Motor neuron (in vitro differentiated cells): ENCODE measurements at regions not wholly inside any gene's neighbourhood (a gene's known extent, or its start where the extent isn't known, plus 50 kb on each side); places are given as distances from the start of the nearest gene placed in this dataset.
A peak's percentile ranks its signal among the peaks of the same experiment; 100 is the strongest.
"Not testable (repeated sequence)": the region's sequence is repeated elsewhere in the genome, so short reads cannot be mapped to it uniquely, and the experiment has no call there.

Experiments
- ATAC-seq, 8 experiments: fragments of 200-7000 bp; cut with Tn5 transposase; replicated peaks in 6 of 8; 2 replicates each; pipeline ENCODE4 v1.8.0; 2021; ENCODE audit warnings: mild to moderate bottlenecking in 8 of 8, moderate library complexity in 8 of 8
- H3K27ac ChIP-seq, 2 donors: fragments of 250-450 bp; sonication (Bioruptor Pico); 2 replicates each; pipeline ENCODE4 v1.9.0; 2021; ENCODE audit warnings: antibody characterized with exemption in 2 of 2, mild to moderate bottlenecking in 2 of 2, moderate library complexity in 1 of 2
- H3K4me1 ChIP-seq, 2 donors: fragments of 250-450 bp; sonication (Bioruptor Pico); replicated peaks in 1 of 2; 2 replicates each; pipeline ENCODE4 v1.6.1; 2021; ENCODE audit warnings: antibody characterized with exemption in 2 of 2, mild to moderate bottlenecking in 2 of 2, moderate library complexity in 1 of 2
- H3K4me3 ChIP-seq, 5 donors: fragments of 250-450 bp; sonication (Bioruptor Pico); 2 replicates each; pipeline ENCODE4 v1.9.0; 2021; ENCODE audit warnings: antibody characterized with exemption in 5 of 5, mild to moderate bottlenecking in 5 of 5, moderate library complexity in 4 of 5
- WGBS, 10 experiments: fragments of 450-650 bp; shearing (Covaris generic); methylation state at CpG; one replicate each; pipeline ENCODE4 v1.0.0; 2022; 5-methylcytosine and 5-hydroxymethylcytosine counted together
- in situ Hi-C, 9 experiments: fragments of 400-800 bp; cut with MboI; loops; one replicate each; pipeline ENCODE4 v1.15.0; 2021; ENCODE audit warnings: low sequenced_read_pairs in 9 of 9, low pct_unique_long_range_greater_than_20kb in 2 of 9; ENCODE audit not compliant: unreplicated experiment in 9 of 9

DNA sequence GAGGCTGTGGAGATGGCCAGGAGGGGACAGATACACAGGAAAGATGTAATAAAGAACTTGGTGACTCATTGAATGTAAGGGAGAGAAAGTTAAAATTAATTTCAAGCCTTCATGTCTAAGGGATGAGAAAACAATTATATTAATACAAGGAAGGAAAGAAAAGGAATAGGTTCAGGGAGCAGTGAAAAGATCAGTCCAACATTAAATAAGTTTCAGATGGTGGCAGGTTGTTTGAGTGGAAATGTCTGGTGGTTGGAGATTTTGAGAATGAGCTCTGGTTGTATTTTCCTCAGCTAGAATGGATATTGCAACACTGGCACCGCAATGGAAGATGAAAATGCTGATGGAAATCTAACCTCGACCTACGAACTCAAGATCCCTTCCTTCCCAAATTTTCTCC, 304.3 kb downstream of the COL12A1 start:
- no peak overlapping the region for H3K27ac ChIP-seq
- H3K4me3 ChIP-seq, result no peak overlapping the region
- no peak for ATAC-seq
- in situ Hi-C loops, result no loop called here
- H3K4me1 ChIP-seq, result no peaks in the 10 kb centered on the region
- 58 to 100% (median 87%) methylated on average over 1 to 3 of the region's 3 CpGs; no CpG with 5 or more reads in 1 of the 10 experiments for WGBS, 10 experiments

DNA sequence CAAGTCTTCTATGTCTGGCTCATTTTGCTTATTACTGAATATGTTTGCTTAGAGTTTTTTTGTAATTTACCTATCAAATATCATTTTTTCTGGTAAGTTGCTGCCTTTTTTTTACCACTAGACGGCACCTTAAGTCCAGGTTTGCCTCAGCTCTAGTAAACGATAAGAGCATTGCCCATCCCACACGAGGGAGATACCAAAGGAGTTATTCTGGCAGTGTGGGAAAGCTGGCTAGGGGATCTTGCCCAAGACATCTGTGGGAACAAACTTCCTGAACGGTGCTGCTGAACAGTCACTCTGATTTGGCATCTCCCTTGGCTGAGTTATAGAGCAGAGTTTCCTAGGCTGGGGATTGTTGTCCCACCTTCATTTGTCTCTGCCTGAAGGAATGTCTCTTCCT, 306.4 kb downstream of the COL12A1 start:
- H3K4me1 ChIP-seq, result no peaks in the 10 kb centered on the region
- H3K4me3 ChIP-seq, result no peak overlapping the region
- no peak for ATAC-seq
- H3K27ac ChIP-seq, result no peak overlapping the region
- WGBS, 10 experiments, result 15 to 84% (median 69%) methylated on average over 2 to 4 of the region's 4 CpGs; no CpG with 5 or more reads in 3 of the 10 experiments
- in situ Hi-C loops, result no loop called here

DNA sequence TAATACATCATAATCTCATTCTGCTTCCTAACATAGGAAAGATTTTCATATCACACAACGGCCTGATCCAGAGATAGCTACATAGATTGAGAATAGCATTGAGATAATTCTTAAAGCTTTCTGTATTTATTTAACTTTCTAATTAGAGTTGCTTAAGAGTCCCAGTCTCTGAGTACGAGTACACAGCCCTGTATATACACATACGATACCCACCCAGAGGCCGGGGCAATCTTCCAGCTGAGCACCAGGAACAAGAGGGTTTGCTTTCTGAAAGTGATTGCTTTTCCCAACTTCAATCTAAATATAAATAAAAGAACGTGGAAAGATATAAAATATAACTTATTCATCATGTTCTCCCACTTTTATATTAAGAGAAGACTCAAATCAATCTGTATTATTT, 313.8 kb downstream of the COL12A1 start:
- no peaks in the 10 kb centered on the region for H3K4me1 ChIP-seq
- in situ Hi-C loops, result no loop called here
- no peak for ATAC-seq
- WGBS, 10 experiments, result 46 to 96% (median 74%) methylated on average over 2 to 5 of the region's 5 CpGs
- no peak overlapping the region for H3K27ac ChIP-seq
- no peak overlapping the region for H3K4me3 ChIP-seq

DNA sequence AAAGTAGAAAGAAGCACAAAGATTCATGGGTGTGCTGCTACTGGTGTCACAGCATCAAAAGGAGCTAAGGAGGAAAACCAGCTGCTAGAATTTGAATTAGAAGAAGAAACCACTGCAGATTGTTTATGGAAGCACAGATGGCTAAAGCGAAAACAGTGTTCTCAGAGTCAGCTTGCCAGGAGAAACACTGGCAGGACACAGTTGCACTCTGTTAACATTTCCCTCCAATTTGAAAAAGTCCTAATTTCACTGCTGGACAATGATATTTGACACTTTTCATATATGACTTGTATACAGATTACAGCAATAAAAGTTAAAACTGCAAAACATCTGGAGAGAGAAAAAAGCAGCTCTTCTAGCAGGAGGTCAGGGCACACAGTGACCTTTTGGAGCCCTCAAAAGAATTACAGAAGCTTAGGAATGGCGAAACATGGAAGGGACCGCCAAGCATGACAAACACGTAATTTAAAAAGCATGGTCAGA, 314.5 kb downstream of the COL12A1 start:
- Histone ChIP-seq H3K4me1 (no peaks in the 10 kb centered on the region), H3K27ac (no peak overlapping the region), H3K4me3 (no peak overlapping the region)
- WGBS, 10 experiments, result 10 to 83% (median 54%) methylated on average over 3 to 4 of the region's 4 CpGs
- ATAC-seq, result peak in 1 of 8 experiments; percentile 86
- in situ Hi-C loops, result no loop called here

DNA sequence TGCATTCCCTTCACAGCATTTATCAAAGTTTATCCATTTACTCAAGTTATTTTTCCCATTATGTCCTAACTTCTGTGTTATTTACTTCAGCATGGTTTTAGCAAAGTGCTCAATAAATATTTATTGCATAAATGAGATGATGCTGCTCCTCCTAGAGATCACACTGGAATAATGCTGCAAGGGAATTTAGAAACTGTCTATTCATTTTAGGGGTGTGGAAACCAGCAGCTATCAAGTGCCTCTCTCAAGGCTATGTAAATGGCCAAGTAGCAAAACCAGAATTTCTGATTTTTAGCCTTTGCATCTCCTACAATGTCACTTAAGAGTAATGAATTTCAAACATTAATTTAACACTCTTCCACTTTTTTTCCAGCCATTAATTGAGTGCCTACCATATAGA, 316.2 kb downstream of the COL12A1 start:
- ATAC-seq, result peak in 2 of 8 experiments; percentile 76 to 79
- in situ Hi-C loops, result no loop called here
- no peaks in the 10 kb centered on the region for H3K4me1 ChIP-seq
- no peak overlapping the region for H3K4me3 ChIP-seq
- H3K27ac ChIP-seq, result no peak overlapping the region

DNA sequence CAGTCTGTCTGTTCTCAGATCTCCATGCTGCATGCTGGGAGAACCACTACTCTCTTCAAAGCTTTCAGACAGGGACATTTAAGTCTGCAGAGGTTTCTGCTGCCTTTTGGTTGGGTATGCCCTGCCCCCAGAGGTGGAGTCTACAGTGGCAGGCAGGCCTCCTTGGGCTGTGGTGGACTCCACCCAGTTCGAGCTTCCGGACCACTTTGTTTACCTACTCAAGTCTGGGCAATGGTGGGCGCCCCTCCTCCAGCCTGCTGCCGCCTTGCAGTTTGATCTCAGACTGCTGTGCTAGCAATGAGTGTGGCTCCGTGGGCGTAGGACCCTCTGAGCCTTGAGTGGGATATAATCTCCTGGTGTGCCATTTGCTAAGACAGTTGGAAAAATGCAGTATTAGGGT, 317.1 kb downstream of the COL12A1 start:
- not testable (repeated sequence) for ATAC-seq

DNA sequence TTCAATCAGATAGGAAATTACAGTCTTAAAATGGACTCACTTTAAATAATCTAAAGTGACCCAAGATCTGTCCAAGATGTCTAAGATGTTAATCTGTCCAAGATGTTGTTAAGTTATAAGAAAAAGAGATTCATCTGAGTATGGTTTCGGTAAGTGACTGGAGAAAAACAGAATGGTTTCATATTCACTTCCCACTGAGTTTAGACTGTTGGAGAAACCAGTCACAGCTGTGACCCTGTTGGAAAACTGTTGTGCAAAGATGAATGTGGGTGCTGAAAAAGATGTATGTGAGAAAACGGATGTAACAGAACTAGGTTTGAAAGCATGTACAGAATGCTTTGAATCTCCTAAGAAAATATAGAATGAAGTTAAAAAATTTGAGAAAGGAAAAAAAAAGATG, 325.9 kb downstream of the COL12A1 start:
- in situ Hi-C loops, result no loop called here
- 8 to 95% (median 73%) methylated on average over 1 to 2 of the region's 2 CpGs for WGBS, 10 experiments
- no peak overlapping the region for H3K4me3 ChIP-seq
- no peak for ATAC-seq
- no peak overlapping the region for H3K27ac ChIP-seq
- no peaks in the 10 kb centered on the region for H3K4me1 ChIP-seq

More for the DNA sequence above, 317.1 kb downstream of the COL12A1 start:
- H3K27ac ChIP-seq, H3K4me3 ChIP-seq, H3K4me1 ChIP-seq, in situ Hi-C loops: not testable (repeated sequence)
- WGBS, 10 experiments, result 79 to 100% (median 95%) methylated on average over 1 to 4 of the region's 6 CpGs; no CpG with 5 or more reads in 5 of the 10 experiments

DNA sequence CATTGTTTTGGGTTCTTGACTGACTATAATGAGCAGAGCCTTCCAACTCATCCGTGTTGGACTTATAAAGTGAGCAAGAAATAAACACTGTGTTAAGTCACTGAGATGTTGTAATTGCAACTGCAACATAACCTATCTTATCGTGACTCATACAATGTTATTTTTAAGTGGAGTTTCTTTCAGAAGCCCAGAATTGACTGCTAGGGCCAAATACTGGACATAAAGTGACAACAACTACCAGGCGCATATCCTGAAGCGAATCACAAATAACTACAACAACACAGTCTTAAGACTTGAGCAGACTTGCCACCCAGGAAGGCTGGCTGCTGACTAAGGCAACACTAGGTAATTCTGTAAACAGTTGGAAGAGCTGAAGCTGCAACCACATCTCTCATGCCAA, 326.6 kb downstream of the COL12A1 start:
- ATAC-seq, result peak in 2 of 8 experiments; percentile 57 to 83
- Histone ChIP-seq H3K27ac (no peak overlapping the region), H3K4me1 (peaks cover 1 to 2% of the 10 kb centered on the region in 2 donors), H3K4me3 (no peak overlapping the region)
- 0 to 100% (median 79%) methylated on average over 1 to 4 of the region's 4 CpGs for WGBS, 10 experiments
- in situ Hi-C loops, result no loop called here

DNA sequence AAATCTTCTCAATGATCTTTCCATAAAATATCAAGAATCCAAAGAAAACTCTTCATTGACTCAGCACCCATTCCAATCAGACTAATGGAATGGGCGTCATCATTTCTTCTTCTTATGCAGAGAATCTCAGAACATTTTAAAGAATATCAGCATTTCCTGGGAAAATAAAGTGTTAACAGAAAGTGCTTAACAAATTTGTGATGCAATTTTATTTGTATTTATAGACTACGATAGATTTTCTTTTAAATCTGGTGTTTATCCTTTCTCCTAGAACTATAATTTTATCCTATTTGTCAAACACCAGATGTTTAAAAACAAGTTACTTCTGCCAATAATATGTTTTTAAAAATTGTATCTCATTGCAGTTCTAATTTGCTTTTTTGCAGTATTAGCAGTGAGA, 330.7 kb downstream of the COL12A1 start:
- Histone ChIP-seq H3K4me3 (no peak overlapping the region), H3K27ac (no peak overlapping the region), H3K4me1 (peaks cover 6 to 14% of the 10 kb centered on the region in 2 donors)
- WGBS, 10 experiments, result 0 to 100% (median 87%) methylated on average over 1 to 2 of the region's 2 CpGs
- in situ Hi-C loops, result no loop called here
- no peak for ATAC-seq

DNA sequence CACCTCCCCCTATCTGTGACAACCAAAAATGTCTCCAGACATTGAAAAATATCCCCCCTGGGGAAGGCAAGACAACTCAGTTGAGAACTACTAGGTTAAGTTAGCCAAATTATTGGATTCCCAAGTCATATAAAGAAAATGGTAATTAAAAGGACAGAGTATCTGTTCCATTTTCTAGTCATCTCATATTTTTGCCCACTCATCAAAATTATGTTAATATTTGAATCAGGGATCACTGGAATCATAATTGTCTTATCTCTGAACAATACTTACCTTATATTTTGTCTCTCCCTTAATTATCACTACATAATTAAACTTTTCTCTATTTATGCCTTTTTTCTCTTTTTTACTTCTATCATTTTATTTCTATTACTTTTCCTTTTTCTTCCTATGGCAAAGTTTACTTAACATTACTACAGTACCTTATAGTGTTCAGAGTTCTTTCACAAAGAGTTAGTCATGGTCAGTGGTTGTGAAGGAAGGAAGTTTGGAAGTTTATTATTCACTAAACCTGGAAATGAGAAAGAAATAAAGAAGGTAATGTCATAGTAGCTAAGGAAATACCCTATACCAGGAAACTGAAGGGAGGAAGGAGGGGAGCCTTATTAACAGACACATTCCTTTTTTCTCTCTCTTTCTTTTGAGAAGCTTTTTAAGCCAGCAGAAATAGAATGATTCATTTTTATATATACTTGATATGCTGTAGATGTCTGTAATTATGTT, 332.9 kb downstream of the COL12A1 start:
- H3K27ac ChIP-seq, result no peak overlapping the region

DNA sequence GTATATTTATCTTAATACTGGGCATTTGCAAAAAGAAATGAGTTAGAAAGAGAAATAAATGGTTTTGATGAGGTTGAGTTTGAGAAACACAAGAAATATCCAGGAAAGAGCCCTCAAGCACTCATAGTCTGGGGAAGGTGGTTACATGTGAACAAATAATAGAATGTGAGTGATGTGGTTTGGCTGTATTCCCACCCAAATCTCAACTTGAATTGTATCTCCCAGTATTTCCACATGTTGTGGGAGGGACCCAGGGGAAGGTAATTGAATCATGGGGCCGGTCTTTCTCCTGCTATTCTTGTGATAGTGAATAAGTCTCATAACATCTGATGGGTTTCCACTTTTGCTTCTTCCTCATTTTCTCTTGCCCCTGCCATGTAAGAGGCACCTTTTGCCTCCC, 334.1 kb downstream of the COL12A1 start:
- peak in 1 of 8 experiments; percentile 82 for ATAC-seq
- 80 to 100% (median 100%) methylated on average over 1 of the region's 1 CpG; no CpG with 5 or more reads in 3 of the 10 experiments for WGBS, 10 experiments
- H3K4me3 ChIP-seq, result no peak overlapping the region
- in situ Hi-C loops, result no loop called here
- H3K27ac ChIP-seq, result no peak overlapping the region
- H3K4me1 ChIP-seq, result peaks cover 6 to 14% of the 10 kb centered on the region in 2 donors

More for the DNA sequence above, 332.9 kb downstream of the COL12A1 start:
- in situ Hi-C loops, result no loop called here
- ATAC-seq, result no peak
- H3K4me3 ChIP-seq, result no peak overlapping the region
- H3K4me1 ChIP-seq, result peaks cover 6 to 14% of the 10 kb centered on the region in 2 donors

DNA sequence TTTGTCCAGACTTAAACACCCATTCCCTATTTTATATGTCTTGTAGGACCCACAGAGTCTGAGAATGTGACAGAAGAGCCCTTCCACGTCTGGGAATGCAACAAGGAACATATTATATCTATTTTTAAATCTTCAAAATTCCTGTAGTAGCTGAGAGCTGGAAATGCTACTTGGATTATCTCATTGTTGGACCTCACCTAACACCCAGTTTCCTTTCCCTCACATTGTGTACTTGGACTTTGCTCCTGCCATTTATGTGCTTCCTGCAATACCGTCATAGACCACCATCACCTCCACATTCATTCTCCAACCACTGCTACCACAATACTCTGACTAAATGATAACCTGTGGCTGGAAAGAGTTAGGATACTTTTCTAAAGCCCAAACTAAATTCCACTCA, 335.4 kb downstream of the COL12A1 start:
- in situ Hi-C loops, result no loop called here
- ATAC-seq, result no peak
- 0 to 70% (median 49%) methylated on average over 1 to 2 of the region's 2 CpGs; no CpG with 5 or more reads in 4 of the 10 experiments for WGBS, 10 experiments

DNA sequence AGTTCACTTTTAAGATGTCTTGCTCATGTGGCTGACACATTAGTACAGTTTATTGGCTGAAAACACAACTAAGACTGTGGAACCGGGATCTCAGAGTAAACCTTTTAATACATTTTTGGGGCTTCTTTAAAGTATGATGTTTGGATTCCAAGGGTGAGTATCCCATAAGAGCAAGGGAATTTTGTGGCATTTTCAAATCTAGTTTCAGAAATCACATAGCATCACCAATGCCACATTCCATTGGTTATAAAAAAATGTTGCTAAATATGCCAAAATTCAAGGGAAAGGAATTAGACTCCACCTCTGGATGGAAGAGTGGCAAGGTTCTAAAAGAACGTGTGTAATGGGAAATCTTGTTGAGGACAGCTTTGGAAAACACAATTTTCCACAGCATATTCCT, 338.6 kb downstream of the COL12A1 start:
- H3K4me3 ChIP-seq, result no peak overlapping the region
- WGBS, 10 experiments, result 36 to 100% (median 77%) methylated on average over 1 to 2 of the region's 2 CpGs
- no peak overlapping the region for H3K27ac ChIP-seq
- in situ Hi-C loops, result no loop called here
- ATAC-seq, result no peak
- no peaks in the 10 kb centered on the region for H3K4me1 ChIP-seq

More for the DNA sequence above, 335.4 kb downstream of the COL12A1 start:
- Histone ChIP-seq H3K4me3 (no peak overlapping the region), H3K4me1 (peaks cover 6 to 14% of the 10 kb centered on the region in 2 donors), H3K27ac (no peak overlapping the region)

DNA sequence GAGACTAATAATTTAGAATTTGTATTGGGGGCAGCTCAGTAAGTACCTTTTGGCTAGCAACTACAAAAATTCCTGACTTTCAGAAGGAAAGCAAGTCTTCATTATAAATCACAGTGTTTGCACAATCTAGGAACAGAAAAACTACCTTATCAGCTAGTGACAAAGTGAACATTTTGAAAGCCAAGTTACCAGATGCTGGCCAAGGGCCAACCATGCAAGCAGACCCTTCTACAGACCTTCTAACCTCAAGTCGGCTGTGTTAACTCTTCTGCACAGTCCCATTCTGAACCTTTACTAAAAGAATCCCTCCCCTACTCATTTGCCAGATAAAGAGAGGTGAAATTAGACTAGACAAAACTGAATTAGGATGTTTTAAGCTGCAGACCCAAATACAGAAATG, 341.9 kb downstream of the COL12A1 start:
- Histone ChIP-seq H3K27ac (no peak overlapping the region), H3K4me3 (no peak overlapping the region), H3K4me1 (no peaks in the 10 kb centered on the region)
- ATAC-seq, result no peak
- 50 to 100% (median 83%) methylated on average over 1 of the region's 1 CpG; no CpG with 5 or more reads in 3 of the 10 experiments for WGBS, 10 experiments
- in situ Hi-C loops, result no loop called here
